ENCODE measurements at regions not wholly inside any gene's neighbourhood (a gene's known extent, or its start where the extent isn't known, plus 50 kb on each side); places are given as distances from the start of the nearest gene placed in this dataset.

DNA sequence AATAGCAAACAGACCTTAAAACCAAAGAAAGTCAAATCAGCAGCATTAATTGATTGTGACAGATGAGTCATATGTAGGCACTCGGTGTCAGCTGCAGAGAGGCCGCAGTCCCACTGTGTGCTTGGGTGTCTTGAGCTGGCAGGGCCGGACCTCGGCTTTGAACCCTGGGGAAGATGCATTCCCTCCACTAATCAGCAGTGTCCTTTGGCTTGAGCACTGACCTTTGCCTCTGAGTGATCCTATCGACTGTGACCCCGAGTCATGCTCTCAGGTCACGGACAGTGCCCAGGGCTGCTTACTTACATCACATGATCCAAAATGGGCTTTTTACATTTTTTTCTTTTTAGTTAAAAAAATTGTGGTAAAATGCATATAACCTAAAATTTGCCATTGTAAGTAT is 188.7 kb downstream of the GADD45G start:
- no peak for DNase-seq (ENCODE audit: low read depth)

GRCh38 chr9:89794918-89795317 is 190.1 kb downstream of the GADD45G start:
- no peak for DNase-seq (ENCODE audit: low read depth)

DNA sequence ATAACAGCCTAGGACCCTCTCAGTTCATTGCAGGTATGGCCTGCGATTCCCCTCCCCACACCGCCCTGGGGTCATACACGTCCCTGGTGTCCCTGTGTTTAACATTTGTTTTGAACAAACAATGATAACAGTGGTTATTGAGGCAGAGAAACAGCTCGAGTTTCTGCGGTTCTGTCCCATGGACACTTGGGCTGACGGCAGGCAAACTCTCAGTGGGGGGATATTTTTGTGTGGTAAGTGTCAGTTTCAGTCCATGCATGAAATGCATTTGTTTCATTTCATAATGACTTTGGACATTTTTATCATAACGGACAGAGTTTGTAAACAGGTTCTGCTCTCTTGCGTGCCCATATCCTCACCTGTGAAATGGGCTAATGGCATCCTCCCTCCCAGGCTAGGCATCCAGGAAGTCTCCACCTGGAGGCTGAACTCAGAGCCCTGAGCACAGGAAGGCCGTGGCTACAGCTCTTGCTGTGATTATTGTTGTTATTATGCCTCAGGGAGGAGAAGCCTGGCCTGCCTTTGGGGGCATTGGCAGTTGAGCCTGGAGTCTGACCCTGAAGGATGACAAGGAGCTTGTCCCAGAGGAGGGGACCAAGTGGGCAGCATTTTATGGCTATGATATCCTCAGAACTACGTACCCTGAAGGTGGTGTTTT is 190.9 kb downstream of the GADD45G start:
- no peak for DNase-seq (ENCODE audit: low read depth)

- no peak for DNase-seq (ENCODE audit: low read depth)
Measured at GRCh38 chr9:89796606-89797005, 191.8 kb downstream of the GADD45G start.

- no peak for DNase-seq (ENCODE audit: low read depth)
Measured at GRCh38 chr9:89797255-89797654, 192.4 kb downstream of the GADD45G start.

DNA sequence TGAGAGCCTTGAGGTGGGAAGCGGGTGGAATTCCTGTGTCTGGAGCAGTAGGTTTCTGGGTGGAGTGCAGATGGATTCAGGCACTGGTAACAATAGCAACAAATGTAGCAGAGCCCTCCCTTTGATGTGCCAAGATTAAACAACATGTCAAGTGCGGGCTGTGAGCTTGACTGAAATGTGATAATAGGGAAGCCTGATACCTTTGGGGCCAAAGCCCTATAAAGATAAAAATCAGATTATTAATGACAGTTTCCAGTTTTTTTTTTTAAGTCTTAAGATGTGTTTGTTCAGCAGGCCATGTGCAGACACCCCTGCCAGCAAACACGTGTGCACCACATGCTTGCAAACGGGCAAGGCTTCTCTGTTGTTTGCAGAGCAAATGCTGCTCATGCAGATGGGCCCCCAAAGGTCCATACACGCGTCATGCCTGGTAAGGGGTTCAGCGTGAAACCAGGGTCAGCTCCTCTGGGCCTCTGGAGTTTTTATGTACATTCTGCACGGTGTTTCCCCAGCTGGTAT is 193.2 kb downstream of the GADD45G start:
- no peak for DNase-seq (ENCODE audit: low read depth)

DNA sequence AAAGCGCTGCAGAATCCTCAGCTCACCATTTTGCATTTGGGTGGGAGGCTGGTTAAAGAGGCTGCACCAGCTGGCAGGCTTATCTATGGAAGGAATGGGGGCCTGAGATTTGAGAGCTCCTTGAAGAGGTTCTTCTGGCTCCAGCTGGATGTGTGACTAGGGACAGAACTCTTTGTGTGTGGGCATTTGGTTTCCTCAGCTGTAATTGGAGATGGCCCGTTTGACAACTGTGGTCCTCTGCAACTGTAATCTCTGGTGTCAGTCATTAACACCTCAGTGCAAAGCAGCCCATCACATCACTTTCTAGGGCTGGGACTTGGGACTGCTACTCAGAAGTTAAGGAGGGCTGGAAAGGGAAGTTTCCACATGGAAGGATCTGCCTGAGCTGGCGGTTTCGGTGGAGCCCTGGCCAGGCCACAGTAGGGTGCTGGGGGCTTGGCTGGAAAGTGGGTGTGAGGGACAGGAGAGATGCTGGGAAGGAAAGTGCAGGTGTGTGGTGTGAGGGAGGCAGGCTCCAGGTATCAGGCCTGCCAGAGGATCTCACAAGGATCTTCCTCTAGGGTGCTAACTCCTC is 193.8 kb downstream of the GADD45G start:
- DNase-seq (ENCODE audit: low read depth), result no peak

DNA sequence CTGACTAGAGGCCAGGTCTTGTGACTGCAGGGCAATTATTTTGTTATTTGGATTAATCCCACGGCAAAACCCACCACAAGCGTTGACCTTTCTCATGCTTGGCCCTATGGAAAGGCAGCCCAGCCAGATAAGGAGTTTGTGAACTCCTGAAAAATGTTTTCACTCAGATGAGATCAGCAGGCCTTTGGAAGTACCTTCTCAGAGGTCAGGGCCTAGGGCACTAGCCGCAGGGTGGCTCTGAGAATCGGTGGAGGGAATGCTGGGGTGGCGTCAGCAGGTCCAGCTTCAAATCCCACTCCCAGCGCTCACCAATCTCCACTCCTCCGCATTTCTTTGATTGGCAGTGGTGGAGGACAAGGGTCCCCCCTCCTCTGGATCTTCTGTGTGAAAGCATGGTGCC is 194.4 kb downstream of the GADD45G start:
- no peak for DNase-seq (ENCODE audit: low read depth)

GRCh38 chr9:89799766-89800165 is 195.0 kb downstream of the GADD45G start:
- no peak for DNase-seq (ENCODE audit: low read depth)

DNA sequence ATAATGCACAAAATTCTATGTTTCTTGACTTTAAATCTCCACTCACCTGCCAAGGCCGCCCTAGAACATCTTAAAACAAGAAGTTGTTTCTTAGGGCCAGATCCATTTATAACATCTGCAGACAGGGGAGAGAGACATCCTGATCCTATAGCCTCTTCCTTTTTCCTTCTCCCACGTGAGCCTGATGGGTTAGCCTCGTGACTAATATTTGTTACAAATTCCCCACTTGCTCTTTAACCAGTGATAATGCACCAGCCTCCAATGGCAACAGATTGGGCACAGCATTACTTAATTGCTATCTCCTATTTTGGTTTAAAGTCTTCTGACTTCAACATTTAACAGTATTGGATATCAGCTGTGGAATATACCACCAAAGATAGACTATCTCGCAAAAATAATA is 196.5 kb downstream of the GADD45G start:
- no peak for DNase-seq (ENCODE audit: low read depth)

- DNase-seq (ENCODE audit: low read depth), result no peak
Measured at GRCh38 chr9:89801742-89802670, 197.2 kb downstream of the GADD45G start.

DNA sequence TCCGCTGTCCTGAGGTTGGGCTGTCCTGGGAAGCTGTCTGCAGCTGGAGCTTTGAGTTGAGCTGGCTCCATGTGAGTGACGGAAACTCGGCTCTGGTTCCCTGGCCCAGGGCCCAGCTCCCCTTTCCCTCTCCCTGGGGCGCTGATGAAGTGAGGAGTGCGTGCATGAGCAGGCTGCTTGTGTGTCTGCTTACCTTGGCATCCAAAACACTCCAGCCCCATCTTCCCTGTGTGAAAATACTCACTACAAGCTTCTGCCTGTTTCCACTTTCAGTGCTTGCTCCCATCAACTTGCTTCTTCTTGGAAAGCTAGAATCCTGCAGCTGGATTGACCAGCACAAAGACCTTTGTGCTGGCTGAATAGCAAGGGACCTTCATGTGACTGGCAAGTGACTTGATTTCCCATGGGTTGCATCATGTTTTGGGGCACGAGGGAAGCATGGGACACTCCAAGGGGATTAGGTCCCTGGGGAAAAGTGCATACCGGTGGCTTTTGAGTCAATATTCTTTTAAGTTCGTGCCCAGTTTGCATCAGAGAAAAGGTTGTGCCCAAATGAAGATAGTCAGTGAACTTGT is 198.1 kb downstream of the GADD45G start:
- DNase-seq (ENCODE audit: low read depth), result no peak

DNA sequence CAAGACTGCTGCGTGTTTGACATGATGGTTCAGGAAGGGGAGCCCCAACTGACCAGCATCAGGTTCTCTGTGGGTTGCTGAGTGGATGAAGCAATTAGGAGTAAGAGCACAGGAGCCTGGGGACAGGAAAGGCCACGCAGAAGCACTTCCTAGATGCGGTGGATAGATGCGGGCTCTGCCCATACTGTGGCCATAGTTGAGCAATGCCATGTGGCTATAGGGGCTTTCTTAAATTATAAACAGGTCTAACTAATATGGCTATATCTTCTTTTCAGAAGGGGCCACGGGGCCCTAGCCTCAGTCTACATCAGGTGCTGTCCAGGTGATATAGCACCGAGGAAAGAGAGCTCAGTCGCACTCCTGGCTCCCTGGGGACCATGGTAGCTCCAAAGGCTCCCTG is 198.6 kb downstream of the GADD45G start:
- DNase-seq (ENCODE audit: low read depth), result no peak

DNA sequence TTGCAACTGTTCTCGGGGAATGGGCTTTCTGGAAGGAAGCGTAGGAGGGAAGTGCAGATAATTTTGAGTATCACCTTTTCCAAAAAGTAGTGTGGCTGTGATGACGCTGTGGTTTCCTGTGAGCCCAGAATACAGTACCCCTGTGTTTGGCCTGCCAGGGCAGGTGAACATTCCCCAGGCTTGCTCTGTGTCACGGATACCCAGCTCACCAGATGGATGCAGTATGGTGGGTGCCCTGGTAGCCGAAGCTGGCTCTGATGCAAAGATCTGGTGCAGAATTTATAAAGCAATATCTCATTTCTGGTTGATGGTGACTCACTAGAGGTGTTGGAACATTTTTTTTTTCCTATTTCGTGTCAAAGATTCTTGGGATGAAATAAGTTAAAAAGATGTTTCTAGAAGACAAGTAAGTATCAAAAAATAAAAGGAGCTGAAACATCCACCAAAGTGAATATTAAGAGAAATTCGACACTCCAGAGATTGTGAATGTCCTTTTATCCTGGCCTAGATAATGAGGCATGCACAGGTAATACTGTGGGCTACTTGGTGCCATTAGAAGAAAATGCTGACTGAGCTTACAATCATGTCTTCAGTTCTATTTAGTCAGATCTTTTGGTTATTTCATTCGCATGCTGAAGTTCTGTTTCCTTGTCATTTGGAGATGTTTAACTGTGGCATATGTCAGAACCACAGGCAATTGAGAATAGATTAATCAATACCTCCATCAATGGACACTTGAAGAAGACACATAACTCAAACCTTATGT is 200.1 kb downstream of the GADD45G start:
- no peak for DNase-seq (ENCODE audit: low read depth)

DNA sequence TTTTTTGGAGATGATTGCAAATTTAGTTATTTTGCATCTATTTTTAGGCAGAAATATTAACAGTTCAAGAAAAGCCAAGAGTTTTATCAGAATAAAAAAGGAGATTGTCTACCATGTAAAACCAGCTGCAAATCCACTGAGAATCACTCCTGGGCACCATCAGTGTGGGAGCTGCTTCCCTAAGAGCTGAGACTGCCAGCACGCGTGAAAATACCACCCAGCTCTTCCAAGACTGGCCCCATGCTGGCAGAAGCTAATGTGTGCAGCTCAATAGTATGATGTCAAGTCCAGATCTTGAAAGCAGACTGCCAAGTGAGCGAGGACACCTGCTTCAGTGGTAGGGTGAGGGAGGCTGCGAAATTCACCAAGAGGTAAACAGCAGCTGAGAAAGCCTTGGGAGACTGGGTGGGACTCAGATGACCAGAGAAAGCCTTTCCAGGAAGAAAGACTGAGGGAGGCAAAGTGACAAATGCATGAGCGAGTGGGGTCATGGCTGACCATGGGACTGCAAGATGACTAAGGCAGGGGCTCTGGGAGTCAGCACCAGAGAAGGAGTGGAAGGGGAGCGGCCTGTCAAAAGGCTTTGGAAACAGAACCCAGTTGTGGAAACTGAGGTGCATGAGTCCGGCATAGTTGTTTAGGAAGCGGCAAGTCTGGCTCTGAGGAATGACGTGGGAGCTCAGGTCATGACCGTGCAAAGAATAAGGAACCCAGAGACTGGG is 200.9 kb downstream of the GADD45G start:
- DNase-seq (ENCODE audit: low read depth), result no peak

DNA sequence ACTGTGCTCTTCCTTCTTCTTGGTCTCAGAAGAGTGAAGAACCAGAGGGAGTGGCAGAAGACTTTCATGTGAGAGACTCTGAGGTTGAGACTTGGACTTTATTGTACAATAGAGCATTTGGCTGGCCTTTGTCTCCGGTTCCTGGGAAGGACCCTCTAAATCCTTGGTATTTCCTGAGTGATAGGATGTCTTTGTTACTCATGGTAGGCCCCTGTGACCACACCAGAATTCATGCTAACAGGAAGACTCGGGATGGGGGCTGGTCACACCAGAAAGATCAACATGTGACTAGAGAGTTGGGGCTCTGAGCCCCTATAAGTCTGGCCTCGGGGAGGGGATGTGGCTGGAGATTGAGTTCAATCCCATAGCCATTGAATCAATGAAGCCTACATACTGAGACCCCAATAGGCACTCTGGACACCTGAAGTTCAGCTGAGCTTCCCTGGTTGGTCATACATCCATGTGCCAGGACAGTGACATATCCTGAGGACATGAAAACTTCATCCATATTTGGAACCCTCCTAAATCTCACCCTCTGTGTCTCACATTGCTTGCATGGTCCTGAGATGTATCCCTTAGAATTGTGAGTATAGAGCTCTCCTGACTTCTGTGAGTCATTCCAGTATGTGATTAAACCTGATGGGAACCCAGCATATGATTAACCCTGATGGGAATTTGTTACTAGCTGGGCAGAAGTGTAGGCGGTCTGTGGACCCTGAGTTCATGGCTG is 201.7 kb downstream of the GADD45G start:
- no peak for DNase-seq (ENCODE audit: low read depth)

- DNase-seq (ENCODE audit: low read depth), result no peak
Measured at GRCh38 chr9:89807101-89807395, 202.2 kb downstream of the GADD45G start.

- DNase-seq (ENCODE audit: low read depth), result no peak
Measured at GRCh38 chr9:89807682-89808075, 202.9 kb downstream of the GADD45G start.

DNA sequence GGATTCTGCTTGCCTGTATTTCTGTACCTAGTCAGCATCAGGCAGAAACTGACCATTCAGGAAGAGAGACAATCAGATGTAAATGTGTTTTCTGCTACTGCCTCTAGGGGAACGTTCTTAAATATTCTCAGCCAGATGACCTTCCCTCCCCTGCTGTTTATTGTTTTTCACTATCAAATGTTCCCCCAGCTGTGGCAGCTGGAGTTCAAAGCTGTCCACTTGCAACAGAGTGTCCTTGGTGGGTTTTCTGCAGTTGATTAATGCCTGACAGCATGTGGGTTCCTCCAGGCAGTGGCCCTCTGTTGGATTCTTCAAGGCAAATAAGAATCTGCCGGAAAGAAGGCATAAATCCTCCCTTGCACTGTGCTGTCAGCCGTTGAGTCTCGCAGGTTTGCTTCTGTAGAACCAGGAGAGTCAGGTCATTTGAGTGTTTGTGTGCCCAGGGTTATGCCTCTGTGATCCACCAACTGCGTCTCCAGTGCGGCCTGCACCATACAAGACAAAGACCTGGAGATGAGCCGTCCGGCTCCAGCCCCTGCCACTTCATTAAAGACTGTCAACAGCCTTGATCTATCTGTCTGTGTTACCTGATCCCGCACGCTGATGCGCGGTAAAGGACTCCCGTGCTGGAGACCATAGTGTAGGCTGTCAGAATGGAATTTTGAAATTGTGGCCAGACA is 203.4 kb downstream of the GADD45G start:
- no peak for DNase-seq (ENCODE audit: low read depth)

DNA sequence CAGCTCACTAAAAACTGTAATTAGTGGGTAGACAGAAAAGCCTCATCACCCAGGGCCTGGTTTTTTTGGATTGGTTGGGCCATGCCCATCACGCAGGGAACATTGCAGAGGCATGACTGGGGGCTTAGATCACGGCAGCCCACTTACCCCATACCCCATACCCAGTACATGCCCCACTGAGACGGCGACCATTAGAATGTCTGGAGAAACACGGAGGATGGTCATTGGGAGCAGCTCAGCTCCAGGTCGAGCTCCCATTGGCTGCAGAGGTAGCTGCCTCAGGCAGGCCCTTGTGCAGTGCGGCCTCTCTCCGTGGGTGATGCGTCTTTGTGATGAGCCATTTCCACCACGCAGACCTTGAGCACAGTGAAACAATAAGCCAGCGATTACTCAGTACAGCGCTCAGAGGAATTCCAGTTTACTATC is 204.0 kb downstream of the GADD45G start:
- DNase-seq (ENCODE audit: low read depth), result no peak

Measured in stimulated activated CD8-positive, alpha-beta memory T cell treated with anti-CD3 and anti-CD28 coated beads, Interleukin-12 subunit alpha, Interleukin-12 subunit beta, amount 100 ng/mL, for 1 hour (primary cell).